Stimulated activated CD8-positive, alpha-beta memory T cell treated with anti-CD3 and anti-CD28 coated beads, Interleukin-4, amount 100 ng/mL, for 48 hours (primary cell): ENCODE measurements at regions not wholly inside any gene's neighbourhood (a gene's known extent, or its start where the extent isn't known, plus 50 kb on each side); places are given as distances from the start of the nearest gene placed in this dataset.

Source experiments
- DNase-seq: peaks from one replicate; pipeline ENCODE4 v3.0.0-alpha.2; 2020

GRCh38 chr6:30806581-30807183 lies 62.3 kb upstream of the IER3 start:
- DNase-seq, result no peak

- DNase-seq, result no peak
These were observed 60.0 kb upstream of the IER3 start for GRCh38 chr6:30804333-30804732.

- DNase-seq, result no peak
These were observed 58.4 kb upstream of the IER3 start for GRCh38 chr6:30802731-30803130.

- no peak for DNase-seq
These were observed 57.6 kb upstream of the IER3 start for GRCh38 chr6:30801950-30802349.

GRCh38 chr6:30800871-30801270 lies 56.5 kb upstream of the IER3 start:
- DNase-seq, result no peak

GRCh38 chr6:30799210-30799609 lies 54.9 kb upstream of the IER3 start:
- DNase-seq, result no peak

GRCh38 chr6:30798494-30798893 lies 54.1 kb upstream of the IER3 start:
- no peak for DNase-seq

- no peak for DNase-seq
These were observed 51.4 kb upstream of the IER3 start for GRCh38 chr6:30795549-30796293.
